Lung (tissue), 11 donors: ENCODE measurements at regions not wholly inside any gene's neighbourhood (a gene's known extent, or its start where the extent isn't known, plus 50 kb on each side); places are given as distances from the start of the nearest gene placed in this dataset.

ENCODE experiments used
- ATAC-seq: fragments of 200-7000 bp; cut with Tn5 transposase; one replicate; pipeline ENCODE4 v1.9.1; 2020; ENCODE audit warnings: moderate number of reproducible peaks; ENCODE audit not compliant: insufficient read depth, low FRiP score
- DNase-seq, 3 donors: peaks; one replicate each; pipeline ENCODE4 v3.0.0-alpha.2; 2013 to 2017
- H3K27ac ChIP-seq, 2 donors: one replicate each; pipeline ENCODE4 v1.5.1; 2013; ENCODE audit warnings: mild to moderate bottlenecking in 2 of 2, moderate library complexity in 2 of 2, control low read depth in 1 of 2, inconsistent platforms in 1 of 2, low read depth in 1 of 2, low read length in 1 of 2
- H3K27me3 ChIP-seq, 3 donors: one replicate each; pipeline ENCODE4 v1.5.1; 2013; ENCODE audit warnings: low read length in 2 of 3; ENCODE audit not compliant: control insufficient read depth in 3 of 3, insufficient read depth in 3 of 3
- H3K36me3 ChIP-seq, 4 donors: one replicate each; pipeline ENCODE4 v1.5.1; 2013; ENCODE audit warnings: low read length in 4 of 4, mild to moderate bottlenecking in 1 of 4, moderate library complexity in 1 of 4; ENCODE audit not compliant: control insufficient read depth in 4 of 4, insufficient read depth in 4 of 4
- H3K4me1 ChIP-seq, 5 donors: one replicate each; pipeline ENCODE4 v1.5.1; 2013; ENCODE audit warnings: low read length in 5 of 5, mild to moderate bottlenecking in 2 of 5, moderate library complexity in 1 of 5; ENCODE audit not compliant: control insufficient read depth in 5 of 5, insufficient read depth in 5 of 5
- H3K4me3 ChIP-seq: one replicate; pipeline ENCODE4 v1.5.1; 2013; ENCODE audit warnings: mild to moderate bottlenecking, control low read depth, moderate library complexity
- H3K9ac ChIP-seq, 2 donors: one replicate each; pipeline ENCODE4 v1.5.1; 2013; ENCODE audit warnings: low read length in 2 of 2, control low read depth in 1 of 2; ENCODE audit not compliant: insufficient read depth in 1 of 2
- H3K9me3 ChIP-seq, 4 donors: one replicate each; pipeline ENCODE4 v1.5.1; 2013; ENCODE audit warnings: low read length in 3 of 4, mild to moderate bottlenecking in 1 of 4, moderate library complexity in 1 of 4; ENCODE audit not compliant: control insufficient read depth in 4 of 4, insufficient read depth in 3 of 4
- CTCF ChIP-seq: IDR thresholded peaks from 2 replicates; pipeline ENCODE4 v1.5.1; 2012; ENCODE audit warnings: mild to moderate bottlenecking; ENCODE audit errors: control extremely low read depth, extremely low read depth
- WGBS, 2 donors: extraction: QIAGEN DNeasy Blood & Tissue Kit; methylation state at CpG; one replicate each; pipeline ENCODE4 v1.1.7; 2013; 5-methylcytosine and 5-hydroxymethylcytosine counted together
- donor health status: control.
- donor health status: control.
- donor health status: Bipolar disorder and iron deficiency.
- donor health status: healthy.
- donor health status: DM: yes; HTN: yes; CAD: no.

GRCh38 chr18:73201940-73202339 is 334.2 kb upstream of the NETO1 start:
- 81 to 93% methylated on average over 6 of the region's 6 CpGs for WGBS, 2 donors
- Histone ChIP-seq H3K27me3 (no peaks in the 10 kb centered on the region), H3K9ac (no peak overlapping the region), H3K27ac (no peak overlapping the region), H3K9me3 (no peaks in the 10 kb centered on the region), H3K36me3 (no peaks in the 10 kb centered on the region), H3K4me1 (no peaks in the 10 kb centered on the region), H3K4me3 (no peak overlapping the region)
- DNase-seq (no peak), ATAC-seq (no peak)
- TF ChIP-seq CTCF = no peak

- H3K27ac ChIP-seq = no peak overlapping the region
- no peak overlapping the region for H3K4me3 ChIP-seq
- H3K36me3 ChIP-seq = no peaks in the 10 kb centered on the region
- no peak for TF ChIP-seq CTCF
- ATAC-seq (no peak), DNase-seq (no peak)
- H3K4me1 ChIP-seq = no peaks in the 10 kb centered on the region
- H3K9me3 ChIP-seq = no peaks in the 10 kb centered on the region
- WGBS, 2 donors = 63 to 82% methylated on average over 1 of the region's 1 CpG
- no peak overlapping the region for H3K9ac ChIP-seq
- no peaks in the 10 kb centered on the region for H3K27me3 ChIP-seq
These were observed 331.4 kb upstream of the NETO1 start for GRCh38 chr18:73199151-73199550.

GRCh38 chr18:73189718-73190117 is 321.9 kb upstream of the NETO1 start:
- Histone ChIP-seq H3K36me3 (no peaks in the 10 kb centered on the region), H3K9me3 (no peaks in the 10 kb centered on the region), H3K27ac (no peak overlapping the region), H3K9ac (no peak overlapping the region), H3K4me1 (no peaks in the 10 kb centered on the region), H3K4me3 (no peak overlapping the region), H3K27me3 (no peaks in the 10 kb centered on the region)
- WGBS, 2 donors = 62 to 75% methylated on average over 3 of the region's 3 CpGs
- ATAC-seq (no peak), DNase-seq (no peak)
- no peak for TF ChIP-seq CTCF

GRCh38 chr18:73168236-73168635 is 300.4 kb upstream of the NETO1 start:
- WGBS, 2 donors = 45 to 73% methylated on average over 4 of the region's 4 CpGs

More at GRCh38 chr18:73168236-73168635, 300.4 kb upstream of the NETO1 start:
- H3K27me3 ChIP-seq = no peaks in the 10 kb centered on the region
- no peaks in the 10 kb centered on the region for H3K36me3 ChIP-seq
- no peak overlapping the region for H3K9ac ChIP-seq
- H3K4me3 ChIP-seq = no peak overlapping the region
- no peak for ATAC-seq
- H3K9me3 ChIP-seq = no peaks in the 10 kb centered on the region
- H3K27ac ChIP-seq = no peak overlapping the region
- no peak for DNase-seq
- no peak for TF ChIP-seq CTCF
- no peaks in the 10 kb centered on the region for H3K4me1 ChIP-seq
